ENCODE measurements at regions not wholly inside any gene's neighbourhood (a gene's known extent, or its start where the extent isn't known, plus 50 kb on each side); places are given as distances from the start of the nearest gene placed in this dataset.

GRCh38 chr7:31171216-31171785, 119.2 kb downstream of the ADCYAP1R1 start:
- DNase-seq, result no peak

Data from T-helper 1 cell (primary cell).